Naive B cell (primary cell): ENCODE measurements at regions not wholly inside any gene's neighbourhood (a gene's known extent, or its start where the extent isn't known, plus 50 kb on each side); places are given as distances from the start of the nearest gene placed in this dataset.

ENCODE experiments used
- ATAC-seq, 2 donors: fragments of 150-1000 bp; cut with Tn5 transposase; 2 replicates each; pipeline ENCODE4 v1.10.0; 2021; ENCODE audit warnings: low read depth in 2 of 2, mild to moderate bottlenecking in 2 of 2, moderate library complexity in 2 of 2
- DNase-seq: peaks from one replicate; pipeline ENCODE4 v3.0.0; 2022
- H3K27ac Mint-ChIP-seq, 6 donors: one replicate each; pipeline ENCODE4 v1.8.0; 2020 to 2022; ENCODE audit warnings: mild to moderate bottlenecking in 6 of 6, mixed read lengths in 6 of 6, moderate library complexity in 5 of 6, inconsistent platforms in 2 of 6
- H3K27me3 Mint-ChIP-seq, 3 donors: one replicate each; pipeline ENCODE4 v1.8.0; 2021 to 2022; ENCODE audit warnings: mixed read lengths in 3 of 3, mild to moderate bottlenecking in 1 of 3
- H3K36me3 Mint-ChIP-seq, 2 donors: one replicate each; pipeline ENCODE4 v1.8.0; 2020 to 2022; ENCODE audit warnings: mixed read lengths in 2 of 2, inconsistent platforms in 1 of 2, mild to moderate bottlenecking in 1 of 2
- H3K4me1 Mint-ChIP-seq, 3 donors: one replicate each; pipeline ENCODE4 v1.8.0; 2020 to 2022; ENCODE audit warnings: mixed read lengths in 3 of 3, inconsistent platforms in 1 of 3, mild to moderate bottlenecking in 1 of 3, moderate library complexity in 1 of 3
- H3K4me3 Mint-ChIP-seq, 8 donors: one replicate each; pipeline ENCODE4 v1.8.0; 2020 to 2022; ENCODE audit warnings: mild to moderate bottlenecking in 8 of 8, mixed read lengths in 8 of 8, moderate library complexity in 8 of 8, inconsistent platforms in 2 of 8
- H3K9me3 Mint-ChIP-seq, 7 donors: one replicate each; pipeline ENCODE4 v1.8.0; 2020 to 2022; ENCODE audit warnings: mixed read lengths in 7 of 7, mild to moderate bottlenecking in 5 of 7, inconsistent platforms in 2 of 7, moderate library complexity in 1 of 7

GRCh38 chr12:69097619-69098368 lies 141.6 kb upstream of the CPSF6 start:
- DNase-seq: no peak
- Mint-ChIP-seq H3K27ac (no peak overlapping the region), H3K4me3 (no peak overlapping the region), H3K4me1 (peaks cover 4 to 7% (median 6%) of the 10 kb centered on the region in 3 donors), H3K27me3 (peaks cover 21 to 25% (median 23%) of the 10 kb centered on the region in 3 donors), H3K9me3 (no peaks in the 10 kb centered on the region), H3K36me3 (no peaks in the 10 kb centered on the region)
- no peak for ATAC-seq

GRCh38 chr12:69099201-69099837 lies 140.1 kb upstream of the CPSF6 start:
- DNase-seq: no peak
- H3K36me3 Mint-ChIP-seq: no peaks in the 10 kb centered on the region
- H3K27ac Mint-ChIP-seq: no peak overlapping the region
- no peak for ATAC-seq
- peaks cover 13 to 19% (median 14%) of the 10 kb centered on the region in 3 donors for H3K27me3 Mint-ChIP-seq
- no peaks in the 10 kb centered on the region for H3K9me3 Mint-ChIP-seq
- peaks cover 7 to 13% (median 10%) of the 10 kb centered on the region in 3 donors for H3K4me1 Mint-ChIP-seq
- no peak overlapping the region for H3K4me3 Mint-ChIP-seq

- H3K36me3 Mint-ChIP-seq: no peaks in the 10 kb centered on the region
- peaks cover 13 to 19% (median 14%) of the 10 kb centered on the region in 3 donors for H3K27me3 Mint-ChIP-seq
- ATAC-seq (no peak), DNase-seq (no peak)
- H3K27ac Mint-ChIP-seq: peak overlapping the region in 1 of 6 donors; percentile 25
- H3K4me1 Mint-ChIP-seq: peaks cover 7 to 13% (median 10%) of the 10 kb centered on the region in 3 donors
- H3K9me3 Mint-ChIP-seq: no peaks in the 10 kb centered on the region
- peak overlapping the region in 1 of 8 donors; percentile 52 for H3K4me3 Mint-ChIP-seq
Measured at GRCh38 chr12:69101505-69101904, 137.9 kb upstream of the CPSF6 start.

- Mint-ChIP-seq H3K36me3 (no peaks in the 10 kb centered on the region), H3K4me1 (peaks cover 7 to 13% (median 10%) of the 10 kb centered on the region in 3 donors), H3K9me3 (no peaks in the 10 kb centered on the region), H3K27ac (peak overlapping the region in 3 of 6 donors; percentile 18 to 56 (median 42)), H3K4me3 (peak overlapping the region in 3 of 8 donors; percentile 26 to 49 (median 26)), H3K27me3 (peaks cover 13 to 19% (median 14%) of the 10 kb centered on the region in 3 donors)
- peak; percentile 11 for DNase-seq
- ATAC-seq: peak; percentile 86 to 87
Measured at GRCh38 chr12:69102856-69103255, 136.5 kb upstream of the CPSF6 start.

GRCh38 chr12:69105101-69105962 lies 134.0 kb upstream of the CPSF6 start:
- H3K27ac Mint-ChIP-seq: no peak overlapping the region
- H3K9me3 Mint-ChIP-seq: no peaks in the 10 kb centered on the region
- ATAC-seq: no peak
- peaks cover 7 to 13% (median 10%) of the 10 kb centered on the region in 3 donors for H3K4me1 Mint-ChIP-seq
- no peak overlapping the region for H3K4me3 Mint-ChIP-seq
- peaks cover 0 to 8% (median 5%) of the 10 kb centered on the region in 3 donors for H3K27me3 Mint-ChIP-seq
- no peak for DNase-seq
- H3K36me3 Mint-ChIP-seq: no peaks in the 10 kb centered on the region

GRCh38 chr12:69106482-69107118 lies 132.8 kb upstream of the CPSF6 start:
- no peak overlapping the region for H3K27ac Mint-ChIP-seq

GRCh38 chr12:69107541-69107940 lies 131.8 kb upstream of the CPSF6 start:
- Mint-ChIP-seq H3K4me3 (no peak overlapping the region), H3K27me3 (peaks cover 0 to 5% (median 0%) of the 10 kb centered on the region in 3 donors), H3K36me3 (no peaks in the 10 kb centered on the region), H3K27ac (no peak overlapping the region), H3K4me1 (peaks cover 5 to 9% (median 6%) of the 10 kb centered on the region in 3 donors), H3K9me3 (no peaks in the 10 kb centered on the region)
- no peak for DNase-seq
- ATAC-seq: no peak

More at GRCh38 chr12:69106482-69107118, 132.8 kb upstream of the CPSF6 start:
- ATAC-seq (no peak), DNase-seq (no peak)
- H3K9me3 Mint-ChIP-seq: no peaks in the 10 kb centered on the region
- H3K27me3 Mint-ChIP-seq: peaks cover 0 to 5% (median under 1%) of the 10 kb centered on the region in 3 donors
- no peak overlapping the region for H3K4me3 Mint-ChIP-seq
- H3K4me1 Mint-ChIP-seq: peaks cover 7 to 13% (median 10%) of the 10 kb centered on the region in 3 donors
- H3K36me3 Mint-ChIP-seq: no peaks in the 10 kb centered on the region

GRCh38 chr12:69108037-69108436 lies 131.3 kb upstream of the CPSF6 start:
- H3K36me3 Mint-ChIP-seq: no peaks in the 10 kb centered on the region
- ATAC-seq: no peak
- H3K9me3 Mint-ChIP-seq: no peaks in the 10 kb centered on the region
- H3K27me3 Mint-ChIP-seq: peaks cover 0 to under 1% (median 0%) of the 10 kb centered on the region in 3 donors
- H3K4me1 Mint-ChIP-seq: peaks cover under 1 to 5% (median under 1%) of the 10 kb centered on the region in 3 donors
- DNase-seq: no peak
- H3K4me3 Mint-ChIP-seq: no peak overlapping the region
- H3K27ac Mint-ChIP-seq: no peak overlapping the region

GRCh38 chr12:69112616-69113015 lies 126.8 kb upstream of the CPSF6 start:
- Mint-ChIP-seq H3K4me3 (no peak overlapping the region), H3K4me1 (no peaks in the 10 kb centered on the region)

GRCh38 chr12:69115099-69115498 lies 124.3 kb upstream of the CPSF6 start:
- Mint-ChIP-seq H3K27me3 (no peaks in the 10 kb centered on the region), H3K36me3 (no peaks in the 10 kb centered on the region), H3K4me1 (no peaks in the 10 kb centered on the region), H3K9me3 (no peaks in the 10 kb centered on the region), H3K27ac (peak overlapping the region in 1 of 6 donors; percentile 62), H3K4me3 (no peak overlapping the region)
- no peak for DNase-seq
- ATAC-seq: no peak

More at GRCh38 chr12:69112616-69113015, 126.8 kb upstream of the CPSF6 start:
- H3K36me3 Mint-ChIP-seq: no peaks in the 10 kb centered on the region
- no peak for ATAC-seq
- no peaks in the 10 kb centered on the region for H3K27me3 Mint-ChIP-seq
- no peak overlapping the region for H3K27ac Mint-ChIP-seq
- no peak for DNase-seq
- no peaks in the 10 kb centered on the region for H3K9me3 Mint-ChIP-seq

- ATAC-seq (no peak), DNase-seq (no peak)
- Mint-ChIP-seq H3K4me3 (no peak overlapping the region), H3K9me3 (no peaks in the 10 kb centered on the region), H3K27me3 (no peaks in the 10 kb centered on the region), H3K36me3 (no peaks in the 10 kb centered on the region), H3K27ac (no peak overlapping the region), H3K4me1 (no peaks in the 10 kb centered on the region)
Measured at GRCh38 chr12:69115951-69116350, 123.4 kb upstream of the CPSF6 start.

- no peaks in the 10 kb centered on the region for H3K27me3 Mint-ChIP-seq
- no peaks in the 10 kb centered on the region for H3K36me3 Mint-ChIP-seq
- no peaks in the 10 kb centered on the region for H3K4me1 Mint-ChIP-seq
- H3K4me3 Mint-ChIP-seq: no peak overlapping the region
- H3K27ac Mint-ChIP-seq: no peak overlapping the region
- ATAC-seq (no peak), DNase-seq (no peak)
- H3K9me3 Mint-ChIP-seq: no peaks in the 10 kb centered on the region
Measured at GRCh38 chr12:69117566-69118266, 121.7 kb upstream of the CPSF6 start.
